H1 (cell line): ENCODE measurements at regions not wholly inside any gene's neighbourhood (a gene's known extent, or its start where the extent isn't known, plus 50 kb on each side); places are given as distances from the start of the nearest gene placed in this dataset.

Experiments
- CTCF ChIA-PET: fragments of 300-600 bp; sonication (Branson Sonifier 250); formaldehyde crosslinking; loops from one replicate; lab custom pipeline; 2021; ENCODE audit not compliant: partially characterized antibody; lab: Charles Lee
- POLR2A ChIA-PET: fragments of 300-600 bp; sonication (Branson Sonifier 250); formaldehyde crosslinking; loops from one replicate; lab custom pipeline; 2021; ENCODE audit warnings: inconsistent platforms; ENCODE audit not compliant: partially characterized antibody; lab: Charles Lee
- DNase-seq, 2 experiments: peaks; one replicate each; pipeline versions ENCODE4 v3.0.0 to v3.0.0-alpha.2; 2010 to 2022; ENCODE audit warnings: low spot score in 2 of 2, low read depth in 1 of 2, mixed read lengths in 1 of 2
- FAIRE-seq: peaks from 2 replicates; lab custom pipeline; 2011; peaks lifted over from hg19 to GRCh38; lab: Jason Lieb, UNC
- H2AFZ ChIP-seq: 2 replicates; pipeline ENCODE4 v1.8.1; 2012; ENCODE audit warnings: low read length, inconsistent platforms
- H2AK5ac ChIP-seq: 2 replicates; pipeline ENCODE4 v1.6.1; 2013; ENCODE audit warnings: low read depth, low read length
- H2BK120ac ChIP-seq: replicated peaks from 2 replicates; pipeline ENCODE3; 2013; ENCODE audit warnings: low read depth, low read length, inconsistent platforms
- H2BK12ac ChIP-seq: 2 replicates; pipeline ENCODE4 v1.6.1; 2013; ENCODE audit warnings: low read depth, low read length
- H2BK15ac ChIP-seq: 2 replicates; pipeline ENCODE4 v1.6.1; 2013; ENCODE audit warnings: low read length
- H2BK20ac ChIP-seq: 2 replicates; pipeline ENCODE4 v1.6.1; 2013; ENCODE audit warnings: low read length
- H2BK5ac ChIP-seq: 2 replicates; pipeline ENCODE4 v1.6.1; 2013; ENCODE audit warnings: low read depth, low read length
- H3K14ac ChIP-seq: 2 replicates; pipeline ENCODE4 v1.6.1; 2013; ENCODE audit warnings: inconsistent platforms; ENCODE audit not compliant: insufficient read length
- H3K18ac ChIP-seq: 2 replicates; pipeline ENCODE4 v1.6.1; 2013; ENCODE audit warnings: low read length; ENCODE audit errors: extremely low read depth
- H3K23ac ChIP-seq: 2 replicates; pipeline ENCODE4 v1.6.1; 2013; ENCODE audit warnings: inconsistent platforms; ENCODE audit not compliant: insufficient read length
- H3K23me2 ChIP-seq: 2 replicates; pipeline ENCODE4 v1.6.1; 2013; ENCODE audit warnings: low read depth, low read length
- H3K27ac ChIP-seq: 2 replicates; pipeline ENCODE4 v1.6.1; 2011; ENCODE audit warnings: low read depth, low read length, inconsistent platforms
- H3K27me3 ChIP-seq, 4 experiments: replicated peaks in 1 of 4; 1 replicate in 1 of 4; 2 replicates in 3 of 4; pipeline versions ENCODE4 v1.6.1 to v1.8.1; 2011 to 2013; ENCODE audit warnings: low read length in 3 of 4, mild to moderate bottlenecking in 3 of 4, inconsistent platforms in 2 of 4, mixed read lengths in 2 of 4, moderate library complexity in 1 of 4; ENCODE audit not compliant: control insufficient read depth in 3 of 4, insufficient read depth in 3 of 4; ENCODE audit errors: extremely low read depth in 1 of 4
- H3K36me3 ChIP-seq, 4 experiments: 2 replicates each; pipeline versions ENCODE4 v1.6.1 to v1.8.1; 2011 to 2013; ENCODE audit warnings: mild to moderate bottlenecking in 4 of 4, low read length in 3 of 4, moderate library complexity in 2 of 4, control low read depth in 1 of 4, inconsistent platforms in 1 of 4; ENCODE audit not compliant: insufficient read depth in 4 of 4, control insufficient read depth in 2 of 4
- H3K4ac ChIP-seq: replicated peaks from 2 replicates; pipeline ENCODE3; 2013; ENCODE audit warnings: low read length, low read depth, mixed read lengths, inconsistent platforms; ENCODE audit not compliant: insufficient read length
- H3K4me1 ChIP-seq, 4 experiments: replicated peaks in 1 of 4; 1 replicate in 1 of 4; 2 replicates in 3 of 4; pipeline versions ENCODE4 v1.6.1 to v1.8.1; 2011 to 2013; ENCODE audit warnings: low read length in 3 of 4, inconsistent platforms in 2 of 4, mixed read lengths in 1 of 4; ENCODE audit not compliant: insufficient read depth in 4 of 4, control insufficient read depth in 3 of 4
- H3K4me2 ChIP-seq, 2 experiments: 2 replicates each; pipeline versions ENCODE4 v1.6.1 to v1.8.1; 2011 to 2013; ENCODE audit warnings: low read depth in 2 of 2, low read length in 2 of 2, control low read depth in 1 of 2, inconsistent platforms in 1 of 2, mild to moderate bottlenecking in 1 of 2; ENCODE audit not compliant: insufficient read depth in 1 of 2
- H3K4me3 ChIP-seq, 4 experiments: fragments of 200-600, 300-600 bp in 1 of 4; sonication (generic), shearing (Covaris generic), sonication (Bioruptor Twin) in 1 of 4; 2 replicates each; pipeline versions ENCODE4 v1.5.1 to v1.8.1; 2011 to 2016; ENCODE audit warnings: low read length in 4 of 4, low read depth in 3 of 4, control low read depth in 2 of 4, inconsistent platforms in 2 of 4, mild to moderate bottlenecking in 2 of 4, mixed read lengths in 1 of 4, moderate library complexity in 1 of 4; ENCODE audit not compliant: insufficient read depth in 2 of 4; ENCODE audit errors: extremely low read depth in 1 of 4
- H3K56ac ChIP-seq: replicated peaks from 2 replicates; pipeline ENCODE3; 2013; ENCODE audit warnings: low read depth, mild to moderate bottlenecking, mixed read lengths, low read length, inconsistent platforms; ENCODE audit not compliant: insufficient read length
- H3K79me1 ChIP-seq: 2 replicates; pipeline ENCODE4 v1.6.1; 2013; ENCODE audit warnings: low read depth, low read length, control low read depth
- H3K79me2 ChIP-seq, 2 experiments: 2 replicates each; pipeline versions ENCODE4 v1.6.1 to v1.8.1; 2012 to 2013; ENCODE audit warnings: low read length in 2 of 2, mild to moderate bottlenecking in 2 of 2, inconsistent platforms in 1 of 2; ENCODE audit not compliant: insufficient read depth in 2 of 2, control insufficient read depth in 1 of 2
- H3K9ac ChIP-seq, 4 experiments: replicated peaks in 1 of 4; 1 replicate in 1 of 4; 2 replicates in 3 of 4; pipeline versions ENCODE4 v1.6.1 to v1.8.1; 2011 to 2013; ENCODE audit warnings: low read depth in 3 of 4, low read length in 3 of 4, control low read depth in 2 of 4, mild to moderate bottlenecking in 2 of 4, moderate library complexity in 2 of 4, inconsistent platforms in 1 of 4; ENCODE audit errors: extremely low read depth in 1 of 4
- H3K9me3 ChIP-seq, 2 experiments: 2 replicates each; pipeline versions ENCODE4 v1.6.1 to v1.8.1; 2012 to 2013; ENCODE audit warnings: mild to moderate bottlenecking in 2 of 2, moderate library complexity in 2 of 2, control low read depth in 1 of 2, inconsistent platforms in 1 of 2, low read depth in 1 of 2, low read length in 1 of 2, mixed read lengths in 1 of 2; ENCODE audit not compliant: insufficient read depth in 2 of 2
- H4K20me1 ChIP-seq, 2 experiments: replicated peaks in 1 of 2; 2 replicates each; pipeline versions ENCODE3 to v1.8.1; 2011 to 2013; ENCODE audit warnings: inconsistent platforms in 2 of 2, low read length in 2 of 2, mild to moderate bottlenecking in 1 of 2; ENCODE audit not compliant: insufficient read depth in 2 of 2, control insufficient read depth in 1 of 2
- H4K5ac ChIP-seq: 2 replicates; pipeline ENCODE4 v1.6.1; 2013; ENCODE audit warnings: low read length, low read depth, mixed read lengths, inconsistent platforms; ENCODE audit not compliant: insufficient read length
- H4K8ac ChIP-seq: 2 replicates; pipeline ENCODE4 v1.8.0; 2013; ENCODE audit warnings: mild to moderate bottlenecking, moderate library complexity, low read length, inconsistent platforms; ENCODE audit not compliant: insufficient read depth; ENCODE audit errors: extremely low read depth
- H4K91ac ChIP-seq: replicated peaks from 2 replicates; pipeline ENCODE3; 2013; ENCODE audit warnings: low read length, mixed read lengths, inconsistent platforms; ENCODE audit not compliant: insufficient read length
- BCL11A ChIP-seq, 2 experiments: IDR thresholded peaks; one replicate each; pipeline ENCODE4 v1.6.1; 2011; ENCODE audit warnings: low read depth in 2 of 2, low read length in 2 of 2, mild to moderate bottlenecking in 2 of 2
- CTBP2 ChIP-seq: IDR thresholded peaks from 2 replicates; pipeline ENCODE4 v1.7.0; 2011; ENCODE audit warnings: borderline replicate concordance, mild to moderate bottlenecking, moderate library complexity, mixed read lengths, low read length; ENCODE audit not compliant: insufficient read depth, insufficient read length
- KDM5A ChIP-seq: fragments of 200-600 bp; IDR thresholded peaks from 2 replicates; pipeline ENCODE4 v1.7.1; 2012; ENCODE audit warnings: mild to moderate bottlenecking, low read length, inconsistent platforms, mixed read lengths
- NANOG ChIP-seq: IDR thresholded peaks from 2 replicates; pipeline ENCODE4 v1.6.1; 2011; ENCODE audit warnings: low read length, low read depth, mild to moderate bottlenecking, inconsistent platforms; ENCODE audit not compliant: insufficient read depth, poor library complexity, severe bottlenecking
- NRF1 ChIP-seq: IDR thresholded peaks from 2 replicates; pipeline ENCODE4 v1.6.1; 2011; ENCODE audit warnings: mild to moderate bottlenecking, low read depth, low read length, improper control_type of control experiment
- PHF8 ChIP-seq: fragments of 200-600 bp; sonication (generic); conservative IDR thresholded peaks from 2 replicates; pipeline ENCODE4 v1.7.1; 2012; ENCODE audit warnings: low read depth, mild to moderate bottlenecking, inconsistent platforms, low read length, moderate library complexity
- POU5F1 ChIP-seq: IDR thresholded peaks from 2 replicates; pipeline ENCODE4 v1.6.1; 2011; ENCODE audit warnings: low read depth, mild to moderate bottlenecking, low read length, moderate library complexity
- SIN3A ChIP-seq, 2 experiments: IDR thresholded peaks in 1 of 2; conservative IDR thresholded peaks in 1 of 2; 2 replicates each; pipeline ENCODE4 v1.6.1; 2011 to 2012; ENCODE audit warnings: low read length in 2 of 2, improper control_type of control experiment in 1 of 2, low read depth in 1 of 2, mild to moderate bottlenecking in 1 of 2
- SRF ChIP-seq: IDR thresholded peaks from 2 replicates; pipeline ENCODE4 v1.6.1; 2011; ENCODE audit warnings: mild to moderate bottlenecking, low read depth, low read length, moderate library complexity
- TBP ChIP-seq: IDR thresholded peaks from 2 replicates; pipeline ENCODE4 v1.6.1; 2011; ENCODE audit warnings: low read depth, low read length, improper control_type of control experiment
- ZNF274 ChIP-seq: IDR thresholded peaks from 2 replicates; pipeline ENCODE4 v1.7.0; 2012; ENCODE audit warnings: low read length, borderline replicate concordance; ENCODE audit errors: extremely low read depth
- WGBS, 2 experiments: shearing (Covaris generic) in 1 of 2; methylation state at CpG; one replicate each; pipeline versions ENCODE4 v1.1.6 to v1.1.7; 2013 to 2015; ENCODE audit warnings: low lambda C conversion rate in 2 of 2, mixed read lengths in 2 of 2, inconsistent platforms in 1 of 2, low coverage in 1 of 2, missing lambda C conversion rate in 1 of 2; ENCODE audit not compliant: insufficient replicate concordance in 2 of 2, insufficient coverage in 1 of 2, insufficient read length in 1 of 2; ENCODE audit errors: extremely low coverage in 1 of 2, missing lambda C conversion rate in 1 of 2; 5-methylcytosine and 5-hydroxymethylcytosine counted together
- TF ChIP-seq, protein P1 (sequence below): IDR thresholded peaks from 2 replicates; pipeline ENCODE4 v1.6.1; 2012; ENCODE audit warnings: low read length, inconsistent platforms

- Histone ChIP-seq H3K79me2 (no peaks in the 10 kb centered on the region), H2BK12ac (no peak overlapping the region), H4K8ac (no peak overlapping the region), H3K27me3 (no peaks in the 10 kb centered on the region), H4K5ac (no peak overlapping the region), H3K23ac (no peak overlapping the region), H3K9me3 (peaks cover 38 to 50% of the 10 kb centered on the region in 2 experiments), H3K79me1 (no peaks in the 10 kb centered on the region), H2AFZ (no peak overlapping the region), H2AK5ac (no peak overlapping the region), H3K9ac (no peak overlapping the region), H3K4ac (no peak overlapping the region), H2BK20ac (no peak overlapping the region), H3K18ac (no peak overlapping the region), H2BK15ac (no peak overlapping the region), H3K23me2 (no peaks in the 10 kb centered on the region), H3K14ac (no peak overlapping the region), H3K4me1 (no peaks in the 10 kb centered on the region), H4K91ac (no peak overlapping the region), H4K20me1 (no peaks in the 10 kb centered on the region), H2BK120ac (no peak overlapping the region), H3K36me3 (no peaks in the 10 kb centered on the region; a peak in 1 of 8 replicates), H2BK5ac (no peak overlapping the region), H3K27ac (no peak overlapping the region), H3K56ac (no peak overlapping the region), H3K4me3 (no peak overlapping the region), H3K4me2 (no peak overlapping the region)
- ChIA-PET CTCF (no interaction called here), POLR2A (no interaction called here)
- no peak for FAIRE-seq
- 38% methylated on average over 1 of the region's 1 CpG; no CpG with 5 or more reads in 1 of the 2 experiments for WGBS, 2 experiments
- TF ChIP-seq, protein P1, sequence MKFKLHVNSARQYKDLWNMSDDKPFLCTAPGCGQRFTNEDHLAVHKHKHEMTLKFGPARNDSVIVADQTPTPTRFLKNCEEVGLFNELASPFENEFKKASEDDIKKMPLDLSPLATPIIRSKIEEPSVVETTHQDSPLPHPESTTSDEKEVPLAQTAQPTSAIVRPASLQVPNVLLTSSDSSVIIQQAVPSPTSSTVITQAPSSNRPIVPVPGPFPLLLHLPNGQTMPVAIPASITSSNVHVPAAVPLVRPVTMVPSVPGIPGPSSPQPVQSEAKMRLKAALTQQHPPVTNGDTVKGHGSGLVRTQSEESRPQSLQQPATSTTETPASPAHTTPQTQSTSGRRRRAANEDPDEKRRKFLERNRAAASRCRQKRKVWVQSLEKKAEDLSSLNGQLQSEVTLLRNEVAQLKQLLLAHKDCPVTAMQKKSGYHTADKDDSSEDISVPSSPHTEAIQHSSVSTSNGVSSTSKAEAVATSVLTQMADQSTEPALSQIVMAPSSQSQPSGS, result no peak
- TF ChIP-seq POU5F1, result no peak
- TF ChIP-seq NRF1, result no peak
- TF ChIP-seq NANOG, result no peak
- no peak for TF ChIP-seq CTBP2
- TF ChIP-seq SIN3A (conservative IDR thresholded peaks at IDR 0.05 in 1 of 2, IDR thresholded peaks at IDR 0.05 in 1 of 2; ENCODE audit: low read depth in 1 of 2, low read length in 2 of 2), result no peak
- no peak for TF ChIP-seq SRF
- no peak for TF ChIP-seq ZNF274
- TF ChIP-seq TBP, result no peak
- no peak for TF ChIP-seq PHF8
- TF ChIP-seq KDM5A, result no peak
- TF ChIP-seq BCL11A (IDR thresholded peaks at IDR 0.05; ENCODE audit: low read depth in 2 of 2, low read length in 2 of 2), result no peak
- no peak for DNase-seq
Observed at GRCh38 chr18:71902482-71902881, 641.7 kb downstream of the CBLN2 start.
